ENCODE measurements at regions not wholly inside any gene's neighbourhood (a gene's known extent, or its start where the extent isn't known, plus 50 kb on each side); places are given as distances from the start of the nearest gene placed in this dataset.

DNA sequence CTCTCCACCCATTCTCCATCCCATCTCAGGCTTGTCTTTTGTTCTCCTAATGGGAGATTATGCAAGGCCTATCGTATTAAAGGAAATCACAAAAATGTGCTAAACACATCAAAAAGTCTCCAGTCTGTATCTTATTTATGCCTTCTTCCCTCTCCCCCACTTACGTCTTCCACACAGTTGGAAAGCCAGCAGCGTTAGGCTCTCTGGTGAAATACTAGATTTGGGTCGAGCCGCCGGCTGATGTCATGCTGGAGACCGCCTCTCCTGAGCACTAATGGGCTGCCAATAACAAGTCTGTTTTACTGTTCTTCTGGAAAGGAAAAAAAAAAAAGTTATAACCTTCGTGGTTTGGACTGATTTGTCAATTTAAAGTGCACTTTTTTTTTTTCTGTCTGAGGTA, 182.7 kb upstream of the SIX2 start:
- TF ChIP-seq, protein P1, sequence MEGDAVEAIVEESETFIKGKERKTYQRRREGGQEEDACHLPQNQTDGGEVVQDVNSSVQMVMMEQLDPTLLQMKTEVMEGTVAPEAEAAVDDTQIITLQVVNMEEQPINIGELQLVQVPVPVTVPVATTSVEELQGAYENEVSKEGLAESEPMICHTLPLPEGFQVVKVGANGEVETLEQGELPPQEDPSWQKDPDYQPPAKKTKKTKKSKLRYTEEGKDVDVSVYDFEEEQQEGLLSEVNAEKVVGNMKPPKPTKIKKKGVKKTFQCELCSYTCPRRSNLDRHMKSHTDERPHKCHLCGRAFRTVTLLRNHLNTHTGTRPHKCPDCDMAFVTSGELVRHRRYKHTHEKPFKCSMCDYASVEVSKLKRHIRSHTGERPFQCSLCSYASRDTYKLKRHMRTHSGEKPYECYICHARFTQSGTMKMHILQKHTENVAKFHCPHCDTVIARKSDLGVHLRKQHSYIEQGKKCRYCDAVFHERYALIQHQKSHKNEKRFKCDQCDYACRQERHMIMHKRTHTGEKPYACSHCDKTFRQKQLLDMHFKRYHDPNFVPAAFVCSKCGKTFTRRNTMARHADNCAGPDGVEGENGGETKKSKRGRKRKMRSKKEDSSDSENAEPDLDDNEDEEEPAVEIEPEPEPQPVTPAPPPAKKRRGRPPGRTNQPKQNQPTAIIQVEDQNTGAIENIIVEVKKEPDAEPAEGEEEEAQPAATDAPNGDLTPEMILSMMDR (conservative IDR thresholded peaks at IDR 0.05; ENCODE audit: low read depth, low read length): no peak
- TF ChIP-seq EZH2 (IDR thresholded peaks at IDR 0.05; ENCODE audit: borderline replicate concordance, low read depth, low read length, poor library complexity, severe bottlenecking): no peak
- H3K4me1 ChIP-seq (ENCODE audit: insufficient read depth, low read length, poor library complexity, severe bottlenecking): no peaks in the 10 kb centered on the region
- no peak overlapping the region for H3K27ac ChIP-seq (ENCODE audit: low read depth, low read length, poor library complexity, severe bottlenecking)
- ChIA-PET CTCF (no interaction called here), POLR2A (ENCODE audit: low non-redundant PET) (no interaction called here)
- no peaks in the 10 kb centered on the region for H3K36me3 ChIP-seq (ENCODE audit: insufficient read depth, low read length, poor library complexity, severe bottlenecking)
- H3K27me3 ChIP-seq (replicated peaks; ENCODE audit: insufficient read depth, low read depth, low read length, poor library complexity): peaks cover 17% of the 10 kb centered on the region
- H3K9me3 ChIP-seq (ENCODE audit: low read depth, low read length, poor library complexity, severe bottlenecking): no peaks in the 10 kb centered on the region
- no TSS peak for BruUV-seq (replicated peaks)
- no peak for DNase-seq (ENCODE audit: low spot score)
- intact Hi-C loops (cut with micrococcal nuclease; ENCODE audit: unreplicated experiment): no loop called here
- H3K4me3 ChIP-seq (ENCODE audit: low read depth, low read length, poor library complexity, severe bottlenecking): no peak overlapping the region

DNA sequence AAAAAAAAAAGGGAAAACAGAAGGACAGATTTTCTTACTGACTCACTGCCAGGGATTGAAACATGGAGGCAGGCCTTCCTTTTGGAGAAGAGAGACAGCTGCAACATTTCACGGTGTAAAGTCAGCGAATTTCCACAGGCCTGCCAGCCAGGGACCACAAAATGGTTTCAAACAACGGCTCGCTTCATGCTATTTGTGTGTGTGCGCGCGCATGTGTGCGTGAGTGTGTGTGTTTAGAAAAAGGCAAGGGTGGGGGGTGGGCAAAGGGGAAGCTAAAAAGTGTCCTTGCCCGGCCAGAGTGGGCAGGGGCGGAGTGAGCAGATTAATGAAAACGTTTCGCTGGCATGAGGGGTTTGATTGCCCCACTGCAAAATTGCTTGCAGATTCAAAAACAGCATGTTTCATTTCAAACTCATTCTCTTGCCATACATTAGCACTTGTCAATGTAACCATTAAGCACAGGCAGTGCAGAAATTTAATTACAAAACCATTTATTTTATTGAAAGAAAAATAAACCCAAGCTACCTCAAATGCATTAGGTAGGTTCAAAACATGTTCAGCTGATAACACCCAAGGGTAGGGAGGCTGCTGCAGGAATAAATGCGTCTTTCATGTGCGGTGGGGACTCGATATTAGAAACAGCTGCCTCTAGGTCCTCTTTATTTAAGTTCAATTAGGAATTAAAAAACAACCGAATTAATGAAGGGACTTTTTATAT, 182.1 kb upstream of the SIX2 start:
- no peaks in the 10 kb centered on the region for H3K4me1 ChIP-seq (ENCODE audit: insufficient read depth, low read length, poor library complexity, severe bottlenecking)
- no TSS peak for BruUV-seq (replicated peaks)
- ChIA-PET POLR2A (ENCODE audit: low non-redundant PET) (no interaction called here), CTCF (no interaction called here)
- TF ChIP-seq, protein P1 (conservative IDR thresholded peaks at IDR 0.05; ENCODE audit: low read depth, low read length): no peak
- TF ChIP-seq EZH2 (IDR thresholded peaks at IDR 0.05; ENCODE audit: borderline replicate concordance, low read depth, low read length, poor library complexity, severe bottlenecking): no peak
- H3K9me3 ChIP-seq (ENCODE audit: low read depth, low read length, poor library complexity, severe bottlenecking): no peaks in the 10 kb centered on the region
- H3K27ac ChIP-seq (ENCODE audit: low read depth, low read length, poor library complexity, severe bottlenecking): no peak overlapping the region
- no peaks in the 10 kb centered on the region for H3K36me3 ChIP-seq (ENCODE audit: insufficient read depth, low read length, poor library complexity, severe bottlenecking)
- no peak for DNase-seq (ENCODE audit: low spot score)
- no peak overlapping the region for H3K4me3 ChIP-seq (ENCODE audit: low read depth, low read length, poor library complexity, severe bottlenecking)
- intact Hi-C loops (cut with micrococcal nuclease; ENCODE audit: unreplicated experiment): no loop called here
- peaks cover 12% of the 10 kb centered on the region for H3K27me3 ChIP-seq (replicated peaks; ENCODE audit: insufficient read depth, low read depth, low read length, poor library complexity)

DNA sequence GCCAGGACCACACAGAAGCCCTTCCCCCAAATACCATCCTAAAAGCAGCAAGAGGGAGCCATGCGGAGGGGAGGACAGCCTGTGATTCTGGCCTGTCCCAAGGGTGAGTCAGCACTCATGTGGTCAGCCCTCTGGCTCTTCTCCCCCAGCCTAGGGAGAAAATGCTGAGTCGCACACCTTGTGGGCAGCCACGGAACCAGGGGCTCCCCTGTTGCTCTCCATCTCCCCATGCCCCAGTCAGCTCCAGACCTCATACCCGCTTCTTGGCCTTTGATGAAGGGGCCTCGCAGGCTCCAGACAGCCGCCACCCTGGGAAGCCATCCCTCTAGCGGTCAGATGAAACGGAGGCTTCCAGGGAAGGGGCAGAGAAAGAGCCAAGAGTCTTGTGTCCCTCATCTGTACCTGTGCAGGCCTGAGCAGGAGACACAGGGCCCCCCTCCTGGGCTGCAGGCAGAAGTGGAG, 181.3 kb upstream of the SIX2 start:
- H3K9me3 ChIP-seq (ENCODE audit: low read depth, low read length, poor library complexity, severe bottlenecking): no peaks in the 10 kb centered on the region
- no TSS peak for BruUV-seq (replicated peaks)
- TF ChIP-seq EZH2 (IDR thresholded peaks at IDR 0.05; ENCODE audit: borderline replicate concordance, low read depth, low read length, poor library complexity, severe bottlenecking): no peak
- TF ChIP-seq, protein P1 (conservative IDR thresholded peaks at IDR 0.05; ENCODE audit: low read depth, low read length): no peak
- H3K4me3 ChIP-seq (ENCODE audit: low read depth, low read length, poor library complexity, severe bottlenecking): no peak overlapping the region
- CTCF ChIA-PET: no interaction called here
- peaks cover 6% of the 10 kb centered on the region for H3K27me3 ChIP-seq (replicated peaks; ENCODE audit: insufficient read depth, low read depth, low read length, poor library complexity)
- POLR2A ChIA-PET (ENCODE audit: low non-redundant PET): no interaction called here
- H3K27ac ChIP-seq (ENCODE audit: low read depth, low read length, poor library complexity, severe bottlenecking): no peak overlapping the region
- DNase-seq (ENCODE audit: low spot score): no peak
- H3K4me1 ChIP-seq (ENCODE audit: insufficient read depth, low read length, poor library complexity, severe bottlenecking): no peaks in the 10 kb centered on the region
- no peaks in the 10 kb centered on the region for H3K36me3 ChIP-seq (ENCODE audit: insufficient read depth, low read length, poor library complexity, severe bottlenecking)
- intact Hi-C loops (cut with micrococcal nuclease; ENCODE audit: unreplicated experiment): no loop called here

Measured in A673 (cell line).